GM19351 (cell line): ENCODE measurements at regions not wholly inside any gene's neighbourhood (a gene's known extent, or its start where the extent isn't known, plus 50 kb on each side); places are given as distances from the start of the nearest gene placed in this dataset.

ENCODE experiments used
- ATAC-seq: cut with Tn5 transposase; IDR thresholded peaks from one replicate; pipeline ENCODE4 v1.9.1; 2021; ENCODE audit warnings: mild to moderate bottlenecking, moderate library complexity; ENCODE audit not compliant: unreplicated experiment

DNA sequence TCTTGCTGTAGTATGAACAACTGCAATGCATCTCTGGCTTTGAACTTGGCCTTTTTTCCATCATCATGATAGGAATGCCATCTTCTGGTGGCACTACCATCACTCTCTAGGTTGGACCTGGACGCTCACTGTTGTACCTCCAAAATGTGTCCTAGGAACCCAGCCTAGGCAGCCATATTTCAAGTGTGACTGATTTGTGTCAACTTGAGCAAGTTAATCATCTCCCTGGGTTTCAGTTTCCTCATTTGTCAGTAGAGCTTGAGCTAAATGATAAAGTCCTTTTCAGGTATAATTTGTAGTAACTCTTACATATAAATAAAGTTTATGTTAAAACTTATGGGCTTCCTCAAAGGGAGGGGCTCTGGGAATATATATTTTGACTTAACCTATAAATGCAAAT is 241.7 kb upstream of the CEP162 start:
- no peak for ATAC-seq

DNA sequence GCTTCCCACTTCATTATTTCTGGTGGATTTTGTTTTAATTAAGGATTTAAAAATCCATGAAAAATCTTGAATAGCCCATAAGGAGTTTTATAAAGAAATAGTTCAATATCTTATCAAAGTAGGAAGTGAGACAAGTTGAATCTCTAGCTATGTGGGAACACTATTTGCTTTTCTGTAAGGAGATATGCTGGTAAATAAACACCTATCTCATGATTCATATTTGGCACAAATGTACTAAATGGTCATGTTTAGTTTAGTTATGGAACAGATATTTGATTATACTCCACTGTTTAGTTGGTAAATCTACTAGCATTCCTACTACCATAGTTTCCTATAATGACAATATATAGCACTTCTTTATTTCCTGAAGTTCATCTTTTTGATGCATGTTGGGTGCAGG is 239.9 kb upstream of the CEP162 start:
- no peak for ATAC-seq

DNA sequence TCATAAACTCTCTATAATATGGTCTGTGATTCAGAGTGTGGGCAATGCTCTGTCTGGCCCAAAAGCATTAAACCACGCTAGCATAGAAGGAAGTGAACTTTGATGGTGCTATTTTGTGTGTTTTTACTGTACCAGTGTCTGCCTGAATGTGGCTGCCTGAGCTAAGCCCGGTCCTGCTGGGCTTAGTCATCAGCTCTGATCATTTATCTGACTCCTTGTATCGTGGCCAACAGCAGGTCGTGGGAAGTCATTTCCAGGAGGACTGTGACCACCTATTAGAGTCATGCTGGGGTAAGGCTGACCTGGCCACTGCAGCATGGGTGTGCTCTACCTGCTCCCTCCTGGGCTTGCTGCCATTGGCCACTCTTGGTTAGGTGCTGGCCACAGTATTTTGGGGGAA is 239.1 kb upstream of the CEP162 start:
- no peak for ATAC-seq

DNA sequence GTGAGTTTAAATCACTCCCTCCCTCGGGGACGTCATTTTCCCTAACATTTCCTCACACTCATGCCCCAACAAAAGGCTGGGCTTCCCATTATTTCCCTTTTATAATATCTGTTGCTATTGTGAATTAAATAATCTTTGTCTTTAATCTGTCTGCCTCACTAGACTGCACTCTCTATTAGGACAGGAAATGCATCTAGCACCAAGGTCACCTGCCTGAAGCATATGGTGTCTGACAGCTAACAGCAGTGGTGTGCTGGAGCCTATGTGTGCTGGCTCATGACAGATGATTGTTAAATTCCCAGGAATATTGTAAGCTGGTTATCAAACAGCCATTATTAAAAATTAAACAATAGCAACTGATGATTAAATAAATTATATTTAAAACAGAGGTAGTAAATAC is 237.0 kb upstream of the CEP162 start:
- no peak for ATAC-seq

DNA sequence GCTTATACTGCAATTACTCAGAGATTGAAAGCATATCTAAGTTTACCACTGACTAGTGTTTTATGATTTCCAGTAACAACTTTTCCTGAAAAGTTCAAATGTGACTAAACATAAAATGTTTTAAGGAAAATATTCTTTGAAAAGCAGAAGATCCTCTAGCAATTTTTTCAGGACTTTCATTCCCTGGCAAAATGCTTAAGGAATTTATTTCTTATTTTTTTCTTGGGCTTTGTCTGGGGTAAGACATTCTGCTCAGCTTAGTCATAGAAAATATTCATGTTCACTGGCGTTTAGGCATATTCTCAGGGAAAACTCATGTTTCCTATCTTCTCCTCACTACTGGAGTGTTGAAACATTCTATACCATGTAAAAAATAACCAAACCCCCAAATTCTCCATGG is 235.3 kb upstream of the CEP162 start:
- ATAC-seq: no peak

DNA sequence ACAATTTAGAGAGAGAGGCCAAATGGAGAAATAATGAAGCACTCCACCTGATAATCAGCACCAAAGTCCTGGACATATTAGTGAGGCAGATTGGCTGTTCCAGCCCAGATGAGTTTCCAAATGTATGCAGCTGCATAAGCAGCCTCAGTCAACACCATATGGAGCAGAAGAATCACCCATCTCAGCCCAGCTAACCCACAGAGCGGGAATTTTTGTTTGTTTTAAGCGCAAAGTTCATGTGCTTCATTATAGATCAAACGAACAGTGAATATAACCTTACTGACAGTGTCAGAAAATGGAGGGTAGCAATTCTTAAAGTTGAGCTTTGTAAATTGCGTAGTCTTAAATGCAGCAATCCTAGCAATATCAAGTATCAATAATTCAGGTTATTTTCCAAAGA is 234.0 kb upstream of the CEP162 start:
- no peak for ATAC-seq

DNA sequence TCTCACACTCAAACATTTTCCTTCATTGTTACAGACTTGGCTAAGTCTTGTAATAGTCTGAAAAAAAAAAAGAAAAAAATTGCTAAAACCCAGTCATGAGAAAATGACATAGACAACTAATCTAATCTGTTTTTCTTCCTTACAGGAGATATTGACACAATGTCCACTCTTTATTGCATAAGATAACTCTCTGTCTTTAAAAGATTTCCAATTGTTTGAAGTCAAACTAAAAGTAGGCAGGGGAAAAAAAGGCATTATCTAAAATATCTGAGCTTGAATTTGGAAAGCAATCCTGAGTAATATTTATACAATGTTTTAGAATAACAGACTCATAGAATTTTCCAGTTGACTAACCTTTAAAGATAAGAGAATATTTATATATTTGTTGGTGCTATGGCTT is 233.0 kb upstream of the CEP162 start:
- no peak for ATAC-seq

DNA sequence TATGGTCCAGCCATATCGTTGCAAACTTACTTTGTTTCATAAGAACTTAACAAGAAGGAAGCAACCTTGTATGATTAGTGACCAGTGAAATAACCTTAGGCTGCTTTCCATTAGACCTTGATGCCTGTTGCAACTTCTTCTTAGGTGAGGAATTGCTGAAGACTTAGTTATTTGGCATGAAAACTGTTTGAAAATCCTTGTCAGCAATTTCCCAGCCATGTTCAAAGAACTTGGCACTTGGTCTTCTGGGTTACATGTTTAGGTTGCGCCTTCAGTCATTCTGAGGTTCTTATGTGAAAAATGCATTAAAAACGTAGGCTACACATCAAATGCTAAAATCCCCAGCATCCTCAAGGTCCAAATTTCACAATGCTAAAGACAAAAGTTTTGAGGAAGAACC is 232.0 kb upstream of the CEP162 start:
- ATAC-seq: no peak

DNA sequence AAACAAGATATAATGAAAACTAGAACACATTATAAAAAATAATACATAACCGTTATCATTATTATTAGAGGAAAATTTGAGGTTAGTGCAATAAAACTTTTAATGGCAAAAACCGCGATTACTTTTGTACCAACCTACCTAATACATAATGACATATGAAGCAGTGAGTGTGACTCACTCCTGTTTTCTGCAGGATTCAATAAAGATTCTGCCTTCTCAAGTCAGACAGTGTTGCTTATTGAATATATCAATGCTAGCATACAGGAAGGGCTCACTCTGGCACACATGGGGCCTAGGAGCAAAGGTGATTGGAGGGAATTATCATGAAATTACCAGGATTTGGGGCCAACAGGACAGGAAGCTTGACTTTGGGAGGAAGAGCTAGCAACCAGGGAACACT is 230.8 kb upstream of the CEP162 start:
- ATAC-seq: no peak

DNA sequence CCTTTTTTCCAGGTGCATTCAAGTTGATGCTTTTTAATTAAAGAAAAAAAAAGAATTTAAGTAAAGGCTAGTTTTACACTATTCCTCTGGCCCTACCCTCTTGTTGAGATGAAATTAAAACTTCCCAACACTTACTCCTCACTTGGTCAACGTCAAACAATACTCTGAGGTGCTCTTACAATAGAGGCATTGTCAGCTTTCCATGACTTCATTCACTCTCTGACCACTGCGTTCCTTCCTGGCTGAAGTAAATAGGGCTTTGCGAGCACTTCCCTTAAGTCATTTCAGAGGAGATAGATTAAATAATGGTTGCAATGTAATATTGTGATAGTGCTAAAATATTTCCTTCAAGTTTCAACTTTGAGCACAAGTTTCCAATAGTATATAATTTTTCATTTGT is 229.8 kb upstream of the CEP162 start:
- no peak for ATAC-seq

DNA sequence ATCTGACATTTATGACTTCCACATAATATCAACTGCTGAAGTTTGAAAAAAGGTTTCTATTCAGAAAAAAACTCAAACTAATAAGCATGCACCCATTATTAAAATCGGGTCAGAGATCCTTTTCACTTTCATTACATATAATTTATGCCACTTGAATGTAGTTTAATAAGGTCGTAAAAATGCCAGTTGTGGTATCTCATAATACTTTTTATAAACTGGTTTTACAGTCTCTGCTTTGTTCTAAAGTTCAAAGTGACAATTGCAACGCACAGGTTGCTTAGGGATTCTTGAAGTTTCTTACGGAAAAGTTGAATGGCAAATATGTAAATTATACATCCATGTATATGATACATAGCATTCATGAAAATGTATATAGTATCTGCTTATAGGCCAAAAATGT is 229.4 kb upstream of the CEP162 start:
- no peak for ATAC-seq

DNA sequence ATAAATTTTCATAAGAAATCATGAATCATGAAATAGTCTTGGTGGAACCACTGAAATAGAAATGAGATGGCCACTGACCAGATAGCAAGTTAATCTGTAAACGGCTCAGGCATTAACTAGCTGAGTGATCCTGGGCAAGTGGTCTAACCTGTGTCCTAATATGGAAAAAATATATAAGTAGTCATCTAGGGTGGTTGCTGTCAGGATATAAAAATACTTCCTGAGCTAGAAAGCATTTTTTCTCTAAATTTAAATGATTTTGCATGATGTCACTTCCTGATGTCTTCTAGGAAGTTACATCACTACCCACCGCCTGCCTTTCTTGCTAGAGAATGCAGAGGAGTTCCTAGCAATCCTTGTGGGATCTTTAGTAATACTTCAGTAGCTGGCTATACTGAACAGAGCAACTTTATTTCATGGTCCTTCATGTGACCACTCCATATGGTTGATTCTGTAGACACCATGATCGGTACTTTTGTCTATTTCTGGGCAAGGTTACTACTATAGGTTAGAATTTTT is 228.1 kb upstream of the CEP162 start:
- ATAC-seq: no peak

DNA sequence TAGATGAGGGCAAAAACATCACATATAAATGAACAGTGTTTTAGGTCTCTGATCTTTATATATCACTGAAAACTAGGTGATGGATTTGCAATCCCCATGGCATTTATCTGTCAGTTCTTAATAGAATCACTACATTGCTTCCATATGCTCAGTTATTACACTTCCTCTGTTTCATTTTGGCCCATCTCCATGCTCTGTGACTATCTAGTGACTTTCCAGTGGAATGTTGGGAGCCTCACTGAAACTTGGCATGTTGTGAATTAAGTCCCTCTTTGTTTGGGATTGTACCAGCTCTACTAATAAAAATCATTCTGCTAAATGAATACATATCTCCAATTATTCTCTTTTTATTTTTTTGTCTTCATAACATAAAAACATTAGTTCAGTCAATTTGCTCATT is 226.1 kb upstream of the CEP162 start:
- ATAC-seq: no peak

DNA sequence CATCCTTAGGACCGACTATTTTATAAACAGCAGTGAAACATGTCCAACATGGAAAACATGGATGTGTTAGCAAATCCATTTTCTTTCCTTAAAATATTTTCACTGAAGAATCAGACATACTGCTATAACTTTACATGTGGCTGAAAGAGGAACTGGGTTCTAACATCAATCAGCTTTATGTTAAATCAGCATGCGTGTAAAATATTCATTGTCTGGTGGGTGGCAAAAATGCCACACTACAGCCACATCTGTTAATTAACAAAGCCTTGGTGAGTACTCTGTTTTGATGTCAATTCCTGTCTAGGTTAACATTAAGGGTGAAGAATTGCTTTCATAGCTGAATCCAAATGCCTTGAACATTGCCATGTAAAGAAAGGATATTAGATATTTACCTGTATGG is 222.6 kb upstream of the CEP162 start:
- no peak for ATAC-seq

DNA sequence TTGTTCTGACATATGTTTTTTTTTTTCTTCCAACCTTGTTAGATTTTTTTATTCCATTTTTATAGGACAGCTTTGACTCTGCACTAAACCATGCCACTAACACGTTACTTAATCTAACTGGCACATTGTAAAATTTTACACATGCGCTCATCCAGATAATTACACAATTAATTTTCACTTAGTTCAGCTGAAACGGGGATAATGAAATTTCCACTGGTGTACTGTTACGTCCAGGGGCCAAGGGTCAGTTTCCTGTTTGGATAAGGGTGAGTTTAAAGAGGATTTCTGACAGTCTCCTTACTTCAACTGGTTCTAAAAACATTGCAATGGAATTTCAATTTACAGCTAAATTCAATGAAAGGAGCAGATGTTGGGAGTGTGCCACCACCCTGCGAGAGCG is 221.8 kb upstream of the CEP162 start:
- ATAC-seq: no peak

DNA sequence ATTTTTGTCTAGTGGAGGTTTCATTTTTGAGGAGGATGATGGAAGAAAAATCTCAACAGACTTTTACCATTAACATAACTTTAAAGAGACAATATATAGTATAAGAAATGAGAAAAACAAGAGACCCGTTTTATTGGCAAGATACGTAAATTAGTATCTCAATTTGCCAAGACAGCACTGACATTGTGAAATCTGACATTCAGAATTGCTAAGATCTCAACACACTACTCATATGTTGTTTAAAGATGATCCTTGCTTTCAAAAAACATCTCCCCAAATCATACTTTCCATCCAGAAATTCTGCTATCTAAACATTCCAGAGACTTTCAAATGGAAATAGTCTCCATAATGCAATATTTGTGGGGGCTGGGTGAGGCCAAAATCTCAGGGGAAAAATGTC is 220.9 kb upstream of the CEP162 start:
- no peak for ATAC-seq

DNA sequence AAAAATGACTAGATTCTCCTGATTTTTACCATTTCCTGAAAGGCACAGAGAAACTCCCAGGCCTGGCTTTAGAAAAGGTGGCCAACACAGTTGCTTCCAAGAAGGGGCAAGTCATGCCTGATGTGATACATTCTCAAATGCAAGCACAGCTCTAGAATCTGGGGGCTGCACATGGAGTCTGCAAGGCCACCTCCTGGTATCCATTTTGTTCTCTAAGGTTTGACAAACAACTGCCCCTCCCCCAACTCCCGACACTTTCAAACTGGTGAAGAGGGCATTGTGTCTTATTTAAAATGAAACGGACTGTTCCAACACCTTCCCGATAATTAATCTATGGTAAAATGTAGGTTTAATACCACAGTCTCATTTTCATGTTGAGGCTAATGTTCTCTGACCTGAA is 220.2 kb upstream of the CEP162 start:
- ATAC-seq: no peak

DNA sequence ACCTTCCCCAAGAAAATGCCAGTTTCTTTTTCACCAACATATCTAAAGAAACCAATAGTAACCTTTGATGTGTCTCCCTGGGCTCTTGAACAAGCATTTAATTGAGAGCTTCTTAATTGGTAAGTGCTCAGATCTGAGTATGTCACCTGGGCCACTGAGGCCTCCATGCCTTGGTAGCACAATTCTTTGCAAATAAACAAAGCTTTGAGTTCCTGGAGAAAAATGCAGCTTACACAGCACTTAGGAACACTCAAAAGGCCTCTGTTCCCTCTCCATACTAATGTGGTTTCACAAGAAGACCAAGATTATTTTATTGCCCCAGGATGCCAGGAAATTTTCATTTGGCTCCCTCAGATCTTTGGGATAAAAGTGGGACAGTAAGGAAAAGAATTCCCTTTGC is 217.6 kb upstream of the CEP162 start:
- no peak for ATAC-seq

DNA sequence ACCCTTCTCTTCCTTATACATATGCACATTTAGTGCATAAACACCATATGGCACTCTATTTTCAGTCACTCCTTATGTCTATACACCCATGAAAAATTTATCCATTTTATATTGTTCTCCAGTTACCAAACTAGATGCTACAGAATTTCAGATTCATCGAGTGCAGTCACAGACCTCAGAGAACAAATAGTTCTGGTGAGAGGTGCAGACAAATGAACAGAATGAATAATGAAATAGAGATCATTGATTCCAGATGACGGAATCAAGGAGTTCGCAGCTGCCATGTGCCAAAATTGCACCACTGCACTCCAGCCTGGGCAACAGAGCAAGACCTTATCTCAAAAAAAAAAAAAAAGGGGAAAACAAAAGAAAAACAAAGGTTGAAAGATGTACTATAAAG is 214.8 kb upstream of the CEP162 start:
- ATAC-seq: no peak

DNA sequence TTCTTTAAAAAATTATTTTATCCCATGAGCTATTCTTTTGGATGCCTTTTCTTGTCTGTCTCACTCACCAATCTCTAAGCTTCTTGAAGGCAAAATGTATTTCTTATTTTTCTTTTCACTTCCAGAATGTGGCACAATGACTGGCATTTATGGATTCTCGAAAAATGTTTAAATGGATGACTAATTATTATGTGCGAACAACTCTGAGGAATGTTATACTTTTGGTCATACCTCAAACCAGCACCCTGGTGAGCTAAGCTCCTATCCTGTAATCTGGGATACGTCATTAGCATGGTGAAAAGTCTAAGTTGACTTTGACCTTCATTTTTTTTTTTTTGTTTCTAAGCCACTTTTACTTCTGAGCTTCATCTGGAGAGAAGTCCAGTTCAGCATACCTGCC is 214.0 kb upstream of the CEP162 start:
- ATAC-seq: no peak

DNA sequence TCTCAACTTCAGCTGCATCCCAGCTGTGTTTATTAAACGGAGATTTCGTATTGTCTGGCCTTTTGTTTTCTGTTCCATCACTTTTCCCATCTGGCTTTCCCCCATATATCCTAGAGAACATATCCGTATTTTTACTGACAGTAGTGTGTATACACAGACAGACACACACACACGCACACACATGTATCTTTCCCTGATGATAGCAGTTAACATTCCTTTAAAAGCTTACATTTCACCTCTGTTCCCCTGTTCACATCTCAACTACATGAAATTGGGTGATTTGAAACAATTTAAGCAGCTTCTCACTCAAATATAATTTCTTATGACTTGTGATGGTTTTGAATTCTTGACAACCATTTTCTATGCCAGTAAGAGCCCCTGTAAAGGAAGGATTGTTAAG is 207.1 kb upstream of the CEP162 start:
- ATAC-seq: no peak

DNA sequence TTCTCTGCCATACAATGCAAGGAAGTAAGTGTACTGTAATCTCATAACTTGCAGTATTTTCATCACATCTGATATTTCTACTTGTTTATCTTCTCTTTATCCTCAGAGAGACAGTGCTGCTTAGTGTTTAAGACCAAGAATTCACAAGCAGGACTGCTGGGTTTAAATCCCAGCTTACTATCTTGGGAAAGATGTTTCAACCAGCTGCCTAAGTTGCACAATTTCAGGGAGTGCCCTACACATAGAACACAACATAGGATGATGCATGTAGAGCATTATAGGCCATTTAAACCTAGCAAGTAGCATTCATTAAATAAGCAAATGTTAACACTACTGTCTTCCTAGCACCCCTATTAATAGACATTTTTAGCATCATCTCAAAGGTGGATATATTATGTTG is 205.2 kb upstream of the CEP162 start:
- ATAC-seq: no peak

DNA sequence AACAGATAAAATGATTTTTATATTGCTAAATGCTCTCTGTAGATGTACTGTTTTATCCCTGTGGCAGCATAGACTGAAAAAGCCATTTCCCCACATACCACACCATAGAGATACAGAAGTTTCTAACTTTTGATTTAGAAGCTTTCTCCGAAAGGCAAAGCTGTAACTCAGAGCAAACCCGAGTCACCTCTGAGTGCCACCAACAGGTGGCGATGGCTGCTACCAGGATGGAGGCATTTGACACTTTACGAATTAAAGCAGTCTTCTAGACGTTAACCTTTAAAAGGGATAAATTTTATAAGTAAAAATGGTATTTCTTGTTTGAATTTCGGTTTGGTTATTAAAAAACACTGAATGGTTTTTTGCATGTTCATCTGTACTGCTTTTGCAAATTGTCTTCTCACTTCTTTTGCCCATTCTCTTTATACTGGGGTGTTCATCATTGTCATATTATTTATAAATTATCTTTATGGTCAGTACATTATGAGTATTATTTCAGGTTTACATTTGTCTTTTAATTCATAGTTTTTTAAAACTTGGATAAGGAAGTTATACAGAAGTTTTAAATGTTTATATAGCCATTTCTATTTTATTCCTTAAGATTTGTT is 201.0 kb upstream of the CEP162 start:
- ATAC-seq: peak; percentile 76
